ENCODE measurements at regions not wholly inside any gene's neighbourhood (a gene's known extent, or its start where the extent isn't known, plus 50 kb on each side); places are given as distances from the start of the nearest gene placed in this dataset.

DNA sequence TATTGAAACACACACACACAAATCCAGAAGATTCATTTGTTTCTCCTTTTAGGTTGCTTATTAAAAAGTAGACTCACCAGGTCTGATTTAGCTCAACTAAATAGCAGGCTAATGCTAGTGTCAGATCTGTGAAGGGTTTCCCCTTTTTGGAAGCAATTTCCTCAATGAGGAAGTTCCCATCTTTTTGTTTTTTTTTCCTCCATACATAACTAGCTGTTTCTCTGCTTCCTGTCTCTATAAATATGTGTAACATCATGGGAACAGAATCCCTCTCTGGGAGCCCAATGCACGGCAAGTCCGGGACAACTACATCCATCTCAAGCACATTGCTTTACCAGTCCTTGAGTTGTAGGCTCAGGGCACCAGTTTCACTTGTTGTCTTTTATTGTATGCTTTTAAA, 1421.1 kb downstream of the PLA2G4A start:
- DNase-seq (ENCODE audit: low read depth, low spot score) = no peak
- CTCF ChIA-PET = no interaction called here
- no peak overlapping the region for H3K4me3 ChIP-seq (ENCODE audit: low read depth, low read length)
- POLR2A ChIA-PET = no interaction called here
- TF ChIP-seq, protein P1, sequence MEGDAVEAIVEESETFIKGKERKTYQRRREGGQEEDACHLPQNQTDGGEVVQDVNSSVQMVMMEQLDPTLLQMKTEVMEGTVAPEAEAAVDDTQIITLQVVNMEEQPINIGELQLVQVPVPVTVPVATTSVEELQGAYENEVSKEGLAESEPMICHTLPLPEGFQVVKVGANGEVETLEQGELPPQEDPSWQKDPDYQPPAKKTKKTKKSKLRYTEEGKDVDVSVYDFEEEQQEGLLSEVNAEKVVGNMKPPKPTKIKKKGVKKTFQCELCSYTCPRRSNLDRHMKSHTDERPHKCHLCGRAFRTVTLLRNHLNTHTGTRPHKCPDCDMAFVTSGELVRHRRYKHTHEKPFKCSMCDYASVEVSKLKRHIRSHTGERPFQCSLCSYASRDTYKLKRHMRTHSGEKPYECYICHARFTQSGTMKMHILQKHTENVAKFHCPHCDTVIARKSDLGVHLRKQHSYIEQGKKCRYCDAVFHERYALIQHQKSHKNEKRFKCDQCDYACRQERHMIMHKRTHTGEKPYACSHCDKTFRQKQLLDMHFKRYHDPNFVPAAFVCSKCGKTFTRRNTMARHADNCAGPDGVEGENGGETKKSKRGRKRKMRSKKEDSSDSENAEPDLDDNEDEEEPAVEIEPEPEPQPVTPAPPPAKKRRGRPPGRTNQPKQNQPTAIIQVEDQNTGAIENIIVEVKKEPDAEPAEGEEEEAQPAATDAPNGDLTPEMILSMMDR (IDR thresholded peaks at IDR 0.05; ENCODE audit: insufficient read depth, low read length, missing control alignments) = no peak

DNA sequence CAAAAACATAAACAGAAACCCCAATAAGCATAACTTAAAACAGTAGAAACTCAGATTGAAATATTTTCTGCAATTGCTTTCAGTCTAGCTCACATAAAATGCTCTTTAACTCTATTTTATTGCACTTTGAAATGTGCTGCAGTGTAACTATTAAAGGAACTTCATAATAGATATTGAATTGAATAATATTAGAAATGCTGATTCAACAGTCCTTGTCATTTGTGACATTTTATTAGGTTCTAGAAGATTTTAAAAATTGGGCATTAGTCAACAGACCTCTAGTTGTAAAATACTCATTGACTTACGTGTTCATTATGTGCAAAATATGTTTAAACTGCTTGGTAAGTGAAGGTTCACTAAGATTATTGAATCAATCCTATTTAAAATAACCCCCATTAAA, 1422.3 kb downstream of the PLA2G4A start:
- ChIA-PET POLR2A (no interaction called here), CTCF (no interaction called here)
- DNase-seq (ENCODE audit: low read depth, low spot score) = no peak
- H3K4me3 ChIP-seq (ENCODE audit: low read depth, low read length) = no peak overlapping the region
- TF ChIP-seq, protein P1 (IDR thresholded peaks at IDR 0.05; ENCODE audit: insufficient read depth, low read length, missing control alignments) = no peak

DNA sequence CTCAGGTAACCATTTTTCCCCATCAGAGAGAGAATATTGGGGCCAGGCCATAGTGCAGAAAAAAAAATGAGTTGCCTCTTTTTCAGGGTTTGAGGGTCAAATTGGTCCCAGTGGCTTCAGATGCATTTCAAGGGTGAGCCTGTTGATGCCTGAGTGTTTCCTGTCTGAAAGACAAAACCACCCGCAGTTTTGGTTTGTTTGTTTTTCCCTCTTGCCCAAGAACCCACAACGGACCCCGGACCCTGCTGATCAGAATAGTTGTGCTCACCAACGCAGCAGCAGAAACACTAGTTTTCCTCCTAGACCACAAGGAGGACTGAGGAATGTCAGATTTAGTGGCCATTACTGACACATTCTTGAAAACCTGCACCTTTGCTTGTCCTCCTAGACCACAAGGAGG, 1433.1 kb downstream of the PLA2G4A start:
- TF ChIP-seq, protein P1 (IDR thresholded peaks at IDR 0.05; ENCODE audit: insufficient read depth, low read length, missing control alignments) = no peak
- no peak overlapping the region for H3K4me3 ChIP-seq (ENCODE audit: low read depth, low read length)
- POLR2A ChIA-PET = no interaction called here
- no peak for DNase-seq (ENCODE audit: low read depth, low spot score)
- CTCF ChIA-PET = no interaction called here

DNA sequence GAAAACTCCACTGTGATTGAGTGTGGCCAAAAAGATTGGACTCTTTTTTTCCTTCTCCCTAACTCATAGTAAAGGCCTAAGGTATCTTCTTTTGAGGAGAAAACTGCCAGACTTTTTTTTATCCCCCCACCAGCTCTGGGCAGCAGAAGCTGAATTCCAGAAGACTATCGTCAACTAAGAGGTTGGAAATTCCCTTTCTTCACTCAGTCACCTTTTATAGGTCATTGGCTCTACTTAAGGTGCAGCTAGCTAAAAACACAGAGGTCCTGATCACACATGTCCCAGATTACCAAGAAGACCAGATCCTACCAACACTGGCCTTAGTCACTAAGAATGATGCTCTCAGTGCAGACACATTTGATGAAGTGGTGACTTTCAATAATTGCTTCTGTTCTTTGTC, 1441.2 kb downstream of the PLA2G4A start:
- DNase-seq (ENCODE audit: low read depth, low spot score) = no peak
- POLR2A ChIA-PET = no interaction called here
- H3K4me3 ChIP-seq (ENCODE audit: low read depth, low read length) = no peak overlapping the region
- CTCF ChIA-PET = no interaction called here
- TF ChIP-seq, protein P1 (IDR thresholded peaks at IDR 0.05; ENCODE audit: insufficient read depth, low read length, missing control alignments) = no peak

DNA sequence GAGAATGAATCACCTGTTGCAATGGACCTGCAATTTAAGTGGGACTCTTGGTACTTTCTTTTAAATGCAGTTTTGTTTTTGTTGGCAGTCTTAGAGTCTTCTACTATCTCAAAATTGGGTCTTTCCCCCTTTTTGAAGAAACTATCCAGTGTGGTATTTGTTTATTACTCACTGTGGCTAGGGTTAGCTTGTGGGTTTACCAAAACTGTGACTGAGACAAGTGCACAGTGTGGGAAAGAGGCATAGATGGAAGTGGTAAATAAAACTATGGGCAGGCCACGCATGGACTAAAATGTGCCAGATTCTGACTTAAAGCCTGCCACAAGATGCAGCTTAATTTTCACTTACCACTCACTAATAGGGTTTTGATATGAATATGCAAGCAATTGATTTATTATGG, 1441.7 kb downstream of the PLA2G4A start:
- no peak overlapping the region for H3K4me3 ChIP-seq (ENCODE audit: low read depth, low read length)
- CTCF ChIA-PET = interaction anchor here (1.2 kb wide), 1 partner anchor 12 kb away, joined by 3 read pairs; no protein-coding TSS in a partner anchor
- TF ChIP-seq, protein P1 (IDR thresholded peaks at IDR 0.05; ENCODE audit: insufficient read depth, low read length, missing control alignments) = no peak
- no peak for DNase-seq (ENCODE audit: low read depth, low spot score)
- POLR2A ChIA-PET = no interaction called here

DNA sequence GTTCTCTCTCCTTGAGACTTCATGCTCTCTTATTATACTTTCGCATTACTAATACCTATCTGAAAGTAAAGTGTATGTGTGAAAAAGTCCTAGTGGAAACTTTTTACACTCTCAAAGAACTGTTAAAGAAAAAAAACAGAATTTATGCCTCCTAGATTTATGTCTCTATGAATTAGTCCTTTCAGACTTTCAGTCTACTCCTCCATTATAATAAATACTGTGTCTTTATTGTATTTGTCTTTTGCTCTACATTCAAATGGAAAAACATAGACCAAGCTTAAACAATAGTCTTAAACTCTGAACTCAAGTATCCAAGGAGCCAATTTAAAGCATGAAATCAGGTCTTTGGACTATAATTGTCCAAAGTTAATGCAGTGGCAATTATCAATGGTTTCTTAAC, 1449.0 kb downstream of the PLA2G4A start:
- CTCF ChIA-PET = no interaction called here
- POLR2A ChIA-PET = no interaction called here
- DNase-seq (ENCODE audit: low read depth, low spot score) = no peak
- H3K4me3 ChIP-seq (ENCODE audit: low read depth, low read length) = no peak overlapping the region
- TF ChIP-seq, protein P1 (IDR thresholded peaks at IDR 0.05; ENCODE audit: insufficient read depth, low read length, missing control alignments) = no peak
